ENCODE measurements at regions not wholly inside any gene's neighbourhood (a gene's known extent, or its start where the extent isn't known, plus 50 kb on each side); places are given as distances from the start of the nearest gene placed in this dataset.

GRCh38 chr1:2856676-2857375, 55.3 kb upstream of the TTC34 start:
- Mint-ChIP-seq H3K4me1 (no peaks in the 10 kb centered on the region), H3K27ac (no peak overlapping the region)

GRCh38 chr1:2857521-2857920, 56.0 kb upstream of the TTC34 start:
- Mint-ChIP-seq H3K36me3 (ENCODE audit: low read depth) (no peaks in the 10 kb centered on the region), H3K27me3 (no peaks in the 10 kb centered on the region), H3K27ac (no peak overlapping the region), H3K9me3 (peaks cover 2% of the 10 kb centered on the region), H3K4me3 (no peak overlapping the region), H3K4me1 (no peaks in the 10 kb centered on the region)
- intact Hi-C loops (cut with micrococcal nuclease) = no loop called here
- ATAC-seq (ENCODE audit: low read depth) = no peak
- DNase-seq = no peak
- ChIA-PET POLR2A (no interaction called here), CTCF (no interaction called here)
- no peak for TF ChIP-seq CTCF (IDR thresholded peaks at IDR 0.05)

More at GRCh38 chr1:2856676-2857375, 55.3 kb upstream of the TTC34 start:
- intact Hi-C loops (cut with micrococcal nuclease) = no loop called here
- no peak for ATAC-seq (ENCODE audit: low read depth)
- ChIA-PET CTCF (no interaction called here), POLR2A (no interaction called here)
- H3K27me3 Mint-ChIP-seq = no peaks in the 10 kb centered on the region
- peaks cover 2% of the 10 kb centered on the region for H3K9me3 Mint-ChIP-seq
- H3K4me3 Mint-ChIP-seq = no peak overlapping the region
- no peaks in the 10 kb centered on the region for H3K36me3 Mint-ChIP-seq (ENCODE audit: low read depth)
- TF ChIP-seq CTCF (IDR thresholded peaks at IDR 0.05) = no peak
- no peak for DNase-seq

- Mint-ChIP-seq H3K4me1 (no peaks in the 10 kb centered on the region), H3K27me3 (no peaks in the 10 kb centered on the region), H3K9me3 (peaks cover 2% of the 10 kb centered on the region), H3K36me3 (ENCODE audit: low read depth) (no peaks in the 10 kb centered on the region), H3K4me3 (no peak overlapping the region), H3K27ac (no peak overlapping the region)
- no peak for DNase-seq
- intact Hi-C loops (cut with micrococcal nuclease) = no loop called here
- ChIA-PET CTCF (no interaction called here), POLR2A (no interaction called here)
- TF ChIP-seq CTCF (IDR thresholded peaks at IDR 0.05) = no peak
- ATAC-seq (ENCODE audit: low read depth) = no peak
Measured at GRCh38 chr1:2858676-2859075, 57.2 kb upstream of the TTC34 start.

- H3K4me3 Mint-ChIP-seq = no peak overlapping the region
- H3K27ac Mint-ChIP-seq = no peak overlapping the region
- H3K9me3 Mint-ChIP-seq = peaks cover 2% of the 10 kb centered on the region
- ChIA-PET CTCF (no interaction called here), POLR2A (no interaction called here)
- DNase-seq (no peak), ATAC-seq (ENCODE audit: low read depth) (no peak)
- no peaks in the 10 kb centered on the region for H3K4me1 Mint-ChIP-seq
- intact Hi-C loops (cut with micrococcal nuclease) = no loop called here
- no peak for TF ChIP-seq CTCF (IDR thresholded peaks at IDR 0.05)
- H3K27me3 Mint-ChIP-seq = no peaks in the 10 kb centered on the region
- no peaks in the 10 kb centered on the region for H3K36me3 Mint-ChIP-seq (ENCODE audit: low read depth)
Measured at GRCh38 chr1:2859219-2859880, 57.9 kb upstream of the TTC34 start.

- no peak overlapping the region for H3K4me3 Mint-ChIP-seq
- H3K4me1 Mint-ChIP-seq = no peaks in the 10 kb centered on the region
- no peaks in the 10 kb centered on the region for H3K27me3 Mint-ChIP-seq
- H3K9me3 Mint-ChIP-seq = peaks cover 2% of the 10 kb centered on the region
- CTCF ChIA-PET = no interaction called here
- H3K27ac Mint-ChIP-seq = no peak overlapping the region
- H3K36me3 Mint-ChIP-seq (ENCODE audit: low read depth) = no peaks in the 10 kb centered on the region
- intact Hi-C loops (cut with micrococcal nuclease) = no loop called here
- POLR2A ChIA-PET = no interaction called here
- DNase-seq (no peak), ATAC-seq (ENCODE audit: low read depth) (no peak)
- TF ChIP-seq CTCF (IDR thresholded peaks at IDR 0.05) = no peak
Measured at GRCh38 chr1:2859881-2860430, 58.5 kb upstream of the TTC34 start.

All from activated B cell treated with CpG ODN at 0.5 μM for 24 hours (primary cell).